HFF-Myc (cell line): ENCODE measurements at regions not wholly inside any gene's neighbourhood (a gene's known extent, or its start where the extent isn't known, plus 50 kb on each side); places are given as distances from the start of the nearest gene placed in this dataset.
"Not testable (repeated sequence)": the region's sequence is repeated elsewhere in the genome, so short reads cannot be mapped to it uniquely, and the experiment has no call there.

ENCODE experiments used
- DNase-seq: peaks from one replicate; pipeline ENCODE4 v3.0.0-alpha.2; 2011; ENCODE audit warnings: low read depth; ENCODE audit errors: extremely low read depth
- H3K4me3 ChIP-seq: replicated peaks from 2 replicates; pipeline ENCODE4 v1.5.1; 2011; ENCODE audit warnings: low read depth, mild to moderate bottlenecking, control low read depth, low read length
- CTCF ChIP-seq: IDR thresholded peaks from 2 replicates; pipeline ENCODE4 v1.5.1; 2012; ENCODE audit warnings: mild to moderate bottlenecking, low read depth, low read length, control low read depth; ENCODE audit errors: missing control alignments

DNA sequence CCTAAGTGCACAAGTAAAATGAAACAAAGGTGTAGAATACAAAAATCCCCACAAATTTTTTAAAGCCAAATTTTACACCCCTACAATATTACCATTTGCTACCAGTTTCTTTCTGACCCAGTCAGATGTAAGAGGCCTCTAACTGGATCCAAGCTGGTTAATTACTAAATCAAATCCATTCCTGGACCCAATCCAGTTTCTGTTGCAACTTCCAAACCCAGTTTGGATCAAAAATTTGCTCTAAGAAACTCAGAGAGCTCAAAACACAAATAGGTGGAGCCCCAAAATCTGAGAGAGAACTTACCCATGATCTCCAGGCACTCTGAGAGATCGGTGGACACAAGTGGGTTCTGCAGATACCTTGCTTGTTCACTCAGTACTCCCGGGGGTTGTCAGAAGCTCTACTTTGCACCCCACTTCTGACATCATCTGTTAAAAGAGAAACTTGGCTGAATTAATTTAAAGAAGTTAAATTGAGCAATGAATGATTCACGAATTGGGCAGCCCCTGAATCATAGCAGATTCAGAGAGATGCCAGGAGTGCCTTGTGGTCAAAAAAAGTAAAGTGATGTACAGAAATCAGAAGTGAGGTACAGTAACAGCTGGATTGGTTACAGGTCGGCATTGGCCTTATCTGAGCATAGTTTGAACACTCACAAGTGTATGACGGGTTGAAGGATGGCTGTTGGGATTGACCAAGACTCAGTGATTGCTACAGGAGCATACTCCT lies 448.0 kb downstream of the KCNT2 start:
- no peak for TF ChIP-seq CTCF
- DNase-seq, result no peak
- H3K4me3 ChIP-seq, result no peak overlapping the region

DNA sequence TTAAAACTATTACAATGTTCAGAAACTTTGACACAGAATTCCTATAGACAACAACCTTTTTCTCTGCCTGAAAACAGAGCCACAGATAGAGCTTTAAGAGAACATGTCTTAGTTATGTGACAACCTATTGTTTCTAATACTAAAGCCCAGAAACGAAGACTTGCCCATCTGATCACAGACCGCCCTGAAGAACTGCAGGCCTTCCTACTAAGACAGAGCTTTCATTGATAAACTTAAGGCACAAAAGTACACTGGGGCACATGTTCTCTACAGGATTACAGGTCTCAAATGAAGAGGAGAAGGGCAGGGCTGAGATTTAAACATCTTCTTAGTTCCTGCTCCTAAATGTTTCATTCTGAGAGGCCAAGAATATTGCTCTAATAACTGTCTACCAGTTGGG lies 452.7 kb downstream of the KCNT2 start:
- TF ChIP-seq CTCF, result no peak
- no peak for DNase-seq
- H3K4me3 ChIP-seq, result no peak overlapping the region

DNA sequence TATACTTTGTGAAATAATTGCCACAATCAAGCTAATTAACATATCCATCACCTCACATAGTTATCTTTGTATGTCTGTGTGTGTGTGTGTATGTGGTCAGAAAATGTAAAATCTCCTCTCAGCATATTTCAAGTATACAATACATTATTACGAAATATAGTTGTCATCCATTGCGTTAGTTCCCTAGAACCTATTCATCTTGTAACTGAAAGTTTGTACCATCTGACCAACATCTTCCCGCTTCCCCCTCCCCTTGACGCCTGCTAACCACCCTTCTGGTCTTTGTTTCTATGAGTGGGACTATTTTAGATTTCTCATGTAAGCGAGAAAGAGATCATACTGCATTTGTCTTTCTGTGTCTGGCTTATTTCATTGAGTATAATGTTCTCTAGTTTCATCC lies 455.3 kb downstream of the KCNT2 start:
- no peak for DNase-seq
- H3K4me3 ChIP-seq, result no peak overlapping the region
- TF ChIP-seq CTCF, result no peak

DNA sequence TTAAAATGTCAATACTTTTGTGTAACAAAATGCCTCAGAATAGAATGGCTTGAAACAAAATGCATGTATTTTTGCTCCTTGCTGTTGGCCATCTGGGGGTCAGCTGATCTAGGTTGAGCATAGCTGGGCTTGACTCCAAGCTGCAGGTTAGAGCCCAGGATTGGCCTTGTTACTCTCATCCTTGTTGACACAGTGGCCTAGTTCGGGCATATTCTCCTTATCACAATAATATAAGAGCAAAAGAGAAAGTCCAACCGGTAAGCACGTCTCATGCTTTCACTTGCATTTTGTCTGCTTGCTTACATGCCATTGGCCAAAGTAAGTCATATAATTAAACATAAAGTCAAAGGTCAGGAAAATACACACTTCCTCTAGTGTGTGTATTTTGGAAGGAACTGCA lies 456.2 kb downstream of the KCNT2 start:
- no peak overlapping the region for H3K4me3 ChIP-seq
- TF ChIP-seq CTCF, result no peak
- DNase-seq, result no peak

DNA sequence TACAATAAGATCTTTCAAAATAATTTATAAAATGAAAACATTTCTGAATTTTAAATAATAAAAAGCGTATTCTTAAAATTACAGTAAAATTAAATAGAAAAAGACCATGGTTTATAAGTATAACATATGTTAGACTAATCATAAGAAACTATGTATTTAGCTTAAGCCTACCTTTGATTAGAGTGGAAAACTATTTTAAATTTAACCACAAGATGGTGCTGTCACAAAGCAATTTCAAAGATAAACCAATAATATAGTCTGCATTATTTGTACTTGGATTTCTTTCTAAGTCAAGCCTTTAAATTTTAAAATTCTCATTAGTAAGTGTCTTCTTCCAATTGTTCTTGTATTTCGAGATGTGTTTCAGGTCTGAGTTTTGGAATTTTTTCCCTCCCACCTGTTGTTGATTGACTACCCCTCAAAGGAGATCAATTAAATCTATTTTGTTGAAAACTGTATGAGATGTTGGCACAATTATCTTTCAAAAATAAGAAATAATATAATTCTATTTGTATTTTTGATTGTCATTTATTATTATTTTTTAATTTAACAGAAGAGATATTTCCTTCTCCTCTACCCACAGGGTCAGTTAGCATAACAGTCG lies 459.8 kb downstream of the KCNT2 start:
- H3K4me3 ChIP-seq, result no peak overlapping the region
- peak; percentile 16 for DNase-seq
- no peak for TF ChIP-seq CTCF

- DNase-seq, result no peak
- no peak for TF ChIP-seq CTCF
- no peak overlapping the region for H3K4me3 ChIP-seq
Measured at GRCh38 chr1:196147530-196147929, 460.7 kb downstream of the KCNT2 start.

DNA sequence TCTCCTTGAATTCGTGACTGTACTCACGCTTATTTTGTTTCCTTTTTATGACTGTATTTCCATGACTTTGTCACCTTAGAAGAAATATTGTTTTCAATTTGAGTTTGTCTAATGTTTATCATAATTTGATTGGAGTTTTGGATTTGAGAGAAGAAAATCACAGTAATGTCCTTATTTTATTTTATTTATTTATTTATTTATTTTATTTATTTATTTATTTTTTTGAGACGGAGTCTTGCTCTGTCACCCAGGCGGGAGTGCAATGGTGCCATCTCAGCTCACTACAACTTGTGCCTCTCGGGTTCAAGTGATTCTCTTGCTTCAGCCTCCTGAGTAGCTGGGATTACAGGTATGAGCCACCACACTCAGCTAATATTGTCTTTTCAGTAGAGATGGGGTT lies 463.1 kb downstream of the KCNT2 start:
- not testable (repeated sequence) for DNase-seq, H3K4me3 ChIP-seq
